ENCODE measurements at regions not wholly inside any gene's neighbourhood (a gene's known extent, or its start where the extent isn't known, plus 50 kb on each side); places are given as distances from the start of the nearest gene placed in this dataset.

GRCh38 chr10:111354859-111355258 lies 278.0 kb downstream of the ADRA2A start:
- no peak for DNase-seq (ENCODE audit: low spot score)

DNA sequence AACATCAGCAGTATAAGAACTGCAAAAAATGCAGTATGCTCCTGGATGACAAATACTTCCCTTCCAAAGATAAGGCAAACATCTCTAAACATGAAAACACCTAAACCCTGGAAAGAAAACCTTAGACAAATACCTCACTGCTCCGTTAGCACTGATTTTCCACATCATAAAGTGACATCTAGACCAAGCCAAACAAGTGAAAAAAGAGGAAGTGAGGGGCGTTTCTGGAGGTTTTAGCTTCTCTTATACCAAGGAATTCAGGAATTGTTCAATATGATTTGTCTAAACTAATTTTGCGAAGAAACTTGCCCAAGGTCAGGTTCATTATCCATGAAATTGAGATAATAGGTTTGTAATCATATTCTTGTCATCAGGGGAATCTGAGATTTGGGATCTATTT lies 279.7 kb downstream of the ADRA2A start:
- DNase-seq (ENCODE audit: low spot score) = no peak

- DNase-seq (ENCODE audit: low spot score) = no peak
Measured at GRCh38 chr10:111357859-111358258, 281.0 kb downstream of the ADRA2A start.

DNA sequence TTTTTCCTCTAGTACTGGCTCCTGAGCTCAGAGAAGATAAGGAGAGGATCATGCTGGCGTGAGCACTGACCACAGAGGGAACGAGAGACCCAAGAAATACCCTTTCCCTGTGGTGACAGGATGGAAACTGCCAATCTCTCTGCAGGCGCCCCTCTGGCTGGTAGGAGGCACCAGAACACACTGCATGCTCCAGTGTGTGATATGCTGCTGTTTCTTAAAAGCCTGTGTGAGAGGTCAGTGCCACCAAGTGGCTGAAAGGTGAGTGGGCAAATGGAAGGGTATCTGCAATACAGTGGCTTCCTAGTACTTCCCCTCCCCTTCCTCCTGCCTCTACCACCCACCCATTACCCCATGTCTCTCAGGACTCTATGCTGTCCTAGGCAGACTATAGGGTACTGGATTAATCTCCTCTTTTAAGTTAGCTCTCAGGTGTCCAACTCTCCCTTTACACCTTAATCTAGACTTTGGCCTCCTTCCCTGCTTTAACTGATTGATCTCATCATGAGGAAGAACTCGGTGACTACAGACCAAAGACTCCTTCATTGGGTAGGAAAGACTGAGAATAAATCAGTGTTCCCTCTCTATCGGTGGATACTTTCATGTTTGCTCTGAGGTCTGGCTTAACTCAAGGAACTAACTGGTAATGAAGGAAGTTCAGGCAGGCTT lies 283.6 kb downstream of the ADRA2A start:
- peak; percentile 19 for DNase-seq (ENCODE audit: low spot score)

- DNase-seq (ENCODE audit: low spot score) = no peak
Measured at GRCh38 chr10:111367531-111367930, 290.7 kb downstream of the ADRA2A start.

DNA sequence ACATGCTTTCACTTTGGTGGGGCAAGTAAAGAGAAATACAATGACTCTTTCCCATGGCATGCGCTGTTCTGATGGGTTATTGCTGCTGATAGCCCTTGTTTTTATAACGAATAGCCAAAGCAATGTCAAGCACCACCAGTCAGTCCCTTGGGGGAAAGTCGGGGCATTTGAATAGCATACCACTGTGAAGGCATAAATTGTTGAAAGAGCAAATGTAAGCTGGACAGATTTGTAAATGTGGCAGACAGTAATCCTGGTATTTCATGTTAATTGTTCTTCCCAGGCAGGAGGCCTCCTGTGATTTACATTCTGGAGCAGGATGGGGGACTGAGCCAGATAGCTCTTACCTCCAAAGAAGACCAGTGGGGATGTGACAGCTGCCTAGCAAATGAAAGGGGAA lies 293.3 kb downstream of the ADRA2A start:
- no peak for DNase-seq (ENCODE audit: low spot score)

DNA sequence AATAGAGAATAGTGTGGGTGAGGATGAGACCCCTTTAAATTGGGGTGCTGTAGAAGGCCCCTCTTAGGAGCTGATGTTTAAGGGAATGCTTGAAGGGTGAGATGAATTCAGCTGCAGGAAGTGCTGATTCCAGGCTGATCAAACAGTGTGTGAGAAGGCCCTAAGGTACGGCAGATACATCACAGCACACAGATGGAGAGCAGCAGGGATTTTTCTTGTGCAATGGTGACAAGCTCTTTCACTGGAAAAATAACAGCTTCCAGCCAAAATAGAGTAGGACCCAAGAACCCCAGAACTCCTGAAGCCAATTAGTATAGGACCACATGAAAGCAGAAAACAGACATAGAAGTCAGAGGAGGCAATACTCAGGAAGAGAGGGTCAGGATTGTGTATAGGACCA lies 296.9 kb downstream of the ADRA2A start:
- DNase-seq (ENCODE audit: low spot score) = no peak

- DNase-seq (ENCODE audit: low spot score) = no peak
Measured at GRCh38 chr10:111379534-111380187, 302.8 kb downstream of the ADRA2A start.

- peak; percentile 7 for DNase-seq (ENCODE audit: low spot score)
Measured at GRCh38 chr10:111384556-111384955, 307.7 kb downstream of the ADRA2A start.

GRCh38 chr10:111390813-111391563 lies 314.2 kb downstream of the ADRA2A start:
- no peak for DNase-seq (ENCODE audit: low spot score)

GRCh38 chr10:111392159-111392558 lies 315.3 kb downstream of the ADRA2A start:
- no peak for DNase-seq (ENCODE audit: low spot score)

GRCh38 chr10:111392910-111393309 lies 316.1 kb downstream of the ADRA2A start:
- no peak for DNase-seq (ENCODE audit: low spot score)

- no peak for DNase-seq (ENCODE audit: low spot score)
Measured at GRCh38 chr10:111410740-111411139, 333.9 kb downstream of the ADRA2A start.

DNA sequence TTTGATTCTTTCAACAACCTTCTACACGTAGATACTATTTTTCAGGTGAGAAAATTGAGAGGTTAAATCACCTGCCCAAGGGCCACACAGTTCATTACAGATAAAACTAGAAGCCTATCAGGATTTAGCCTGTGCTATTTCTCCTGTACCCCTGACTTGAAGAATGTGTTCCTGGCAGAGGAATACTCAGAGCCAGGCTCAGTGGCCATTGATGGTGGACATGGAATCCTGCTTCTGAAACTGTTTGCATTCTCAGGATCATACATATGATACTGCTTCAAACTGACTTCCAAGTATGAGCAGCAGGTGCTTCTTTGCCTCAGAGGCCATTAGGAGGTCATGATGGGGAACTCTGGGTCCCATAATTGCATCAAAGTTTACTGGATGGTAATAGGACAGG lies 348.6 kb downstream of the ADRA2A start:
- no peak for DNase-seq (ENCODE audit: low spot score)

DNA sequence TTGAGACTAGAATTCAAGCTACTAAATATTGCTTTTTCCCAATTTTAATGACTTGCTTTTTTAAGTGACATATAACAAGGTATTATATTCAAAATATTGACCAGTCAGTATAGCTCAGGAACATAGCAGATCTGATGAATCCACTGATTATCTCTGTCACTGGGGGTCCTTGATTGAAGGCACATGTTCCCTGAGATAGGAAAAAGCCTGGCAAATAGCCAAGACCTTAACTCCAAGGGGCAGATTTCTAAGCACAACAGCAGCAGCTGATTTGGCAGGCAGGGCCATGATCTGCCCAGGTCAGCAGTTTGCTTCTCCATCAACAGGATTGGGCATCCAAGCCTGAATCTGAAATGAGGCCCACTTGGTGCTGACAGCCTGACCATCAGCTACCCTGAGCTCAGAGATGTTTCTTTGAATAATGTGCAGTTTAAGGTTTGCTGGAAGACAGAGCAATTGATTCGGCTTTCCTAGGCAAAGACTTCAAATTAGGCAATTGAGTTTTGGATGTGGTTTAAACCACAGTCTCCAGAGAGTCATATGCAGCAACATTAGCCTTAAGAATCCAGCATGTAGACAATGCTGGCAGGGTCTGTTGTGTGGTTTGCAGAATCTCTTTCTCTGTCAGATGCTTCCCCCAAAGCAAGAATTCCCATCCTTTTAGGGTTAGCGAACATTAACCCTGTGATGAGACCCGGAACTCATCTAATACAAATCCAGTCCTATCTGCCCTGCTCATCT lies 352.6 kb downstream of the ADRA2A start:
- DNase-seq (ENCODE audit: low spot score) = no peak

GRCh38 chr10:111430070-111430469 lies 353.2 kb downstream of the ADRA2A start:
- DNase-seq (ENCODE audit: low spot score) = no peak

DNA sequence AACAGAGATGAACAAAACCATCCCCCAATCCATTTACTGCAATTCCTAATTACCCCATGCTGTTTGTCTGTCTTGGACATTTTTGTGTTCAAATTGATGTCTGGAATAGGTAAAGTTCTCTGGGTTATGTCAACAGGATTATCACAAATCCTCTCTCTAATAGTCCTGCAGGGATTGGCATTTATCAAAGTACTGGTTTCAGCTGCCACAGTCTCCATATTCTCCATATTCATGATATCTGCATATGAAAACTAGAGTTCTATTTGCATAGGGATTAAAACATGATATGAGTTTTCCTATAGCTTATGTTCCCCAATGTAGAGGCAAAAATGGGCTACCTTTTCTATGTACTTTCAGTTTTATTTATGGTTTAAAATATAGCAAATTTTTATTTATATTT lies 355.8 kb downstream of the ADRA2A start:
- no peak for DNase-seq (ENCODE audit: low spot score)

GRCh38 chr10:111435871-111436270 lies 359.0 kb downstream of the ADRA2A start:
- DNase-seq (ENCODE audit: low spot score) = no peak

DNA sequence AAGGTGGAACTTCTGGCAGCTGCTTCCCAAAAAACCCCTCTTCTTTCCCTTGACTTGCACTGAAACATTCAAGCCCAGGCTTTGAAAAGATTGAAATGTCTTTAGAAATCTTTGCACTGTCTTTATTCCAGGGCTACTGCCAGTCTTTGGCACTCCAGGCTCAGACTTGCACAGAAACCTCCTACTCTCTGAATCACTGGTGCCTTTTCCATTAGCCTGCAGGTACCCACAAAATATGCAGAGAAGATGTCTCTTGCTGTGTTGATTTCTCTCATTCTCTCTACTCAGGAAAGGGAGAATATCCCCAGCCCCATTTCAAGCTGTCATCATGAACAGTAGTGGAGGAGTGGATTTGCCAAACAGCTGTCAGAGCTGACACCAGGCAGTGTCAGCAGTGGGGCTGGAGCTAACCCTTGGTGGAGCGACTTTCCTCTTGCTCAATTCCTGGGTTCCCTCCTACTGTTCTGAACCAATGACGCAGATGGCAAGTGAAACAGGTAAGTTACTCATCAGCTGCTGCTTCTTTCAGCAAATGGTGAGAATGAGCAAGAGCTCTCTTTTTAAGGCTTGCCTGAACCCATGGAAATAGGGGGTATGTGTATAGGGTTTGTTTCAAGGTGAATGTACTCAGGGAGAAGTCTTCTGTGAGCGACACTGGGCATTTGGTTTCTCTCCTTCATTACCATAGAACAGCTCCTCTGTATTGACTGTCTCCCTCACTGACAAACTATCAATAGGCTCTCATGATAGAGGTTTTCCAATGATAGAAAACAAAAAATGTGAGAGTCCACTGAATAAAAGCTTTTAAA lies 362.4 kb downstream of the ADRA2A start:
- no peak for DNase-seq (ENCODE audit: low spot score)

GRCh38 chr10:111440501-111440900 lies 363.7 kb downstream of the ADRA2A start:
- no peak for DNase-seq (ENCODE audit: low spot score)

- DNase-seq (ENCODE audit: low spot score) = no peak
Measured at GRCh38 chr10:111445667-111446066, 368.8 kb downstream of the ADRA2A start.

DNA sequence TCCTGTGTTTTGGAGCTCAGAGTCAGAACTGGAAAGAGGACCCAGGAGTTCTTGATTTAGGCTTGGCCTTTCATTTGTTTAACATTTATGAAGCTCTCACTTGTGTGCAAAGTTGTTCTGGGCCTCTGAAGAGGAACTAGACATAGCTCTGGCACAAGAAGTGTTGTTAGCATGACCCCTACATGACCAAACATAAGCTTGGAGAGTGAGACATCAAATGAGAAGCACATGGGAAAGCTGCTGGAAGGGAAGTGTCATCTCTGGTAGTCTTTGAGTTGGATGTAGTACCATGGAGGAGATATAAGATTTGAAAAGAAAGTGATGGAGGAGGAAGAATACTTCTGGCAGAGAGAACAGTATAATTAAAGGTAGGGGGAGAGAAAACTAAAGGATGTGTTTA lies 370.1 kb downstream of the ADRA2A start:
- DNase-seq (ENCODE audit: low spot score) = no peak

Data from kidney capillary endothelial cell (primary cell).